Endothelial cell of umbilical vein (primary cell): ENCODE measurements at regions not wholly inside any gene's neighbourhood (a gene's known extent, or its start where the extent isn't known, plus 50 kb on each side); places are given as distances from the start of the nearest gene placed in this dataset.

Experiments
- EZH2 ChIP-seq: IDR thresholded peaks from 2 replicates; pipeline ENCODE4 v1.6.1; 2012; ENCODE audit warnings: borderline replicate concordance, low read depth, mild to moderate bottlenecking, moderate library complexity, low read length, inconsistent platforms; ENCODE audit not compliant: severe bottlenecking
- JUN ChIP-seq: IDR thresholded peaks from 2 replicates; pipeline ENCODE4 v1.6.1; 2011; ENCODE audit warnings: borderline replicate concordance, low read depth; ENCODE audit not compliant: insufficient read length, insufficient read depth
- POLR2A ChIP-seq: IDR thresholded peaks from 2 replicates; pipeline ENCODE4 v1.6.1; 2012; ENCODE audit warnings: low read depth, mild to moderate bottlenecking, control low read depth, low read length
- POLR2AphosphoS5 ChIP-seq: IDR thresholded peaks from 2 replicates; pipeline ENCODE4 v1.6.1; 2012; ENCODE audit warnings: low read depth, mild to moderate bottlenecking, control low read depth, low read length, moderate library complexity; ENCODE audit not compliant: insufficient read depth
- TF ChIP-seq, protein P1 (sequence below): IDR thresholded peaks from 2 replicates; pipeline ENCODE4 v1.6.1; 2011; ENCODE audit not compliant: insufficient read depth, insufficient read length
- TF ChIP-seq, protein P2 (sequence below), 2 donors: IDR thresholded peaks; 1 replicate in 1 of 2; 2 replicates in 1 of 2; pipeline ENCODE4 v1.5.1; 2011; ENCODE audit warnings: low read length in 2 of 2, mild to moderate bottlenecking in 2 of 2, moderate library complexity in 2 of 2, control low read depth in 1 of 2, inconsistent platforms in 1 of 2, low read depth in 1 of 2; ENCODE audit not compliant: insufficient read depth in 1 of 2; ENCODE audit errors: extremely low read depth in 1 of 2

DNA sequence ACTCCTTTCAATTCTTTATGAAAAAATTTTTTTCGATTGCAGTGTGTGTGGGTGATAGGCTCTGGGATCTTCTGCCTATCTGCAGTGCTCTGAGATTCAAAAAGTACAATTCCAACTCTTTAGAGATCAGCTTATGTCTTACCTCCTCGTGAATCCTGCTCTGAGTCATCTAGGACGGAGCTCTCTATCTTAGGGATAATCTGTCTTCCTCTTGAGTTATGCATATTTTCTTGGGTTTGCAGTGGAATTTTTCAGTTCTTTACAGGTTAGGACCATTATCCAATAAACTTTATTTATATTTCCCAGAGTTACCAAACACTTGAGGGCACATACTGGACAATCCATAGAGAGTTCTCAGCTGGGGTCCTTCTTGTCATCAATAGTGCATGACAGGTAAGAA is 428.6 kb downstream of the ACTR3B start:
- TF ChIP-seq, protein P1, sequence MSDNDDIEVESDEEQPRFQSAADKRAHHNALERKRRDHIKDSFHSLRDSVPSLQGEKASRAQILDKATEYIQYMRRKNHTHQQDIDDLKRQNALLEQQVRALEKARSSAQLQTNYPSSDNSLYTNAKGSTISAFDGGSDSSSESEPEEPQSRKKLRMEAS, result no peak
- TF ChIP-seq, protein P2, sequence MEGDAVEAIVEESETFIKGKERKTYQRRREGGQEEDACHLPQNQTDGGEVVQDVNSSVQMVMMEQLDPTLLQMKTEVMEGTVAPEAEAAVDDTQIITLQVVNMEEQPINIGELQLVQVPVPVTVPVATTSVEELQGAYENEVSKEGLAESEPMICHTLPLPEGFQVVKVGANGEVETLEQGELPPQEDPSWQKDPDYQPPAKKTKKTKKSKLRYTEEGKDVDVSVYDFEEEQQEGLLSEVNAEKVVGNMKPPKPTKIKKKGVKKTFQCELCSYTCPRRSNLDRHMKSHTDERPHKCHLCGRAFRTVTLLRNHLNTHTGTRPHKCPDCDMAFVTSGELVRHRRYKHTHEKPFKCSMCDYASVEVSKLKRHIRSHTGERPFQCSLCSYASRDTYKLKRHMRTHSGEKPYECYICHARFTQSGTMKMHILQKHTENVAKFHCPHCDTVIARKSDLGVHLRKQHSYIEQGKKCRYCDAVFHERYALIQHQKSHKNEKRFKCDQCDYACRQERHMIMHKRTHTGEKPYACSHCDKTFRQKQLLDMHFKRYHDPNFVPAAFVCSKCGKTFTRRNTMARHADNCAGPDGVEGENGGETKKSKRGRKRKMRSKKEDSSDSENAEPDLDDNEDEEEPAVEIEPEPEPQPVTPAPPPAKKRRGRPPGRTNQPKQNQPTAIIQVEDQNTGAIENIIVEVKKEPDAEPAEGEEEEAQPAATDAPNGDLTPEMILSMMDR (IDR thresholded peaks at IDR 0.05; ENCODE audit: extremely low read depth in 1 of 2, insufficient read depth in 1 of 2, low read depth in 1 of 2, low read length in 2 of 2), result no peak
- TF ChIP-seq JUN, result no peak
- TF ChIP-seq EZH2, result no peak
- no peak for TF ChIP-seq POLR2A
- no peak for TF ChIP-seq POLR2AphosphoS5
